ENCODE measurements at regions not wholly inside any gene's neighbourhood (a gene's known extent, or its start where the extent isn't known, plus 50 kb on each side); places are given as distances from the start of the nearest gene placed in this dataset.

- TF ChIP-seq, protein P1, sequence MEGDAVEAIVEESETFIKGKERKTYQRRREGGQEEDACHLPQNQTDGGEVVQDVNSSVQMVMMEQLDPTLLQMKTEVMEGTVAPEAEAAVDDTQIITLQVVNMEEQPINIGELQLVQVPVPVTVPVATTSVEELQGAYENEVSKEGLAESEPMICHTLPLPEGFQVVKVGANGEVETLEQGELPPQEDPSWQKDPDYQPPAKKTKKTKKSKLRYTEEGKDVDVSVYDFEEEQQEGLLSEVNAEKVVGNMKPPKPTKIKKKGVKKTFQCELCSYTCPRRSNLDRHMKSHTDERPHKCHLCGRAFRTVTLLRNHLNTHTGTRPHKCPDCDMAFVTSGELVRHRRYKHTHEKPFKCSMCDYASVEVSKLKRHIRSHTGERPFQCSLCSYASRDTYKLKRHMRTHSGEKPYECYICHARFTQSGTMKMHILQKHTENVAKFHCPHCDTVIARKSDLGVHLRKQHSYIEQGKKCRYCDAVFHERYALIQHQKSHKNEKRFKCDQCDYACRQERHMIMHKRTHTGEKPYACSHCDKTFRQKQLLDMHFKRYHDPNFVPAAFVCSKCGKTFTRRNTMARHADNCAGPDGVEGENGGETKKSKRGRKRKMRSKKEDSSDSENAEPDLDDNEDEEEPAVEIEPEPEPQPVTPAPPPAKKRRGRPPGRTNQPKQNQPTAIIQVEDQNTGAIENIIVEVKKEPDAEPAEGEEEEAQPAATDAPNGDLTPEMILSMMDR (IDR thresholded peaks at IDR 0.05) = no peak
- TF ChIP-seq EP300 (IDR thresholded peaks at IDR 0.05) = no peak
Measured at GRCh38 chr13:33740134-33740538, 77.8 kb upstream of the RFC3 start.

Data from ovary (tissue), 3 donors.